ENCODE measurements at regions not wholly inside any gene's neighbourhood (a gene's known extent, or its start where the extent isn't known, plus 50 kb on each side); places are given as distances from the start of the nearest gene placed in this dataset.
A peak's percentile ranks its signal among the peaks of the same experiment; 100 is the strongest.

GRCh38 chr3:66889750-66890494 is 108.2 kb upstream of the KBTBD8 start:
- Mint-ChIP-seq H3K27me3 (no peaks in the 10 kb centered on the region), H3K4me3 (peak overlapping the region; percentile 36), H3K4me1 (peaks cover 4% of the 10 kb centered on the region), H3K36me3 (ENCODE audit: low read depth) (no peaks in the 10 kb centered on the region), H3K9me3 (peaks cover 8% of the 10 kb centered on the region), H3K27ac (no peak overlapping the region)
- ChIA-PET CTCF (no interaction called here), POLR2A (no interaction called here)
- no peak for DNase-seq

DNA sequence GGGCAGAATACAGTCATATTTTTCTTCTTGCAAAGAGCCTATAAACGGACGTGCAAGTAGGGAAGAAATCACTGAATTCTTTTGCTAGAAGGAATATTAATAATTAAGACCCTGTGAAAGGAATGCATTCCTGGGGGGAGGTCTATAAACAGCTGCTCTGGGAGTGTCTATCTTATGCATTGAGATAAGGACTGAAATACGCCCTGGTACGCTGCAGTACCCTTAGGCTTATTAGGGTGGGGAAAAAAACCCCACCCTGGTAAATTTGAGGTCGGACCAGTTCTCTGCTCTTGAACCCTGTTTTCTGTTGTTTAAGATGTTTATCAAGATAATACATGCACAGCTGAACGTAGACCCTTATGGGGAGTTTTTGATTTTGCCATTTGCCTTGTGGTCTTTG is 100.0 kb upstream of the KBTBD8 start:
- peaks cover 42% of the 10 kb centered on the region for H3K9me3 Mint-ChIP-seq
- no peaks in the 10 kb centered on the region for H3K36me3 Mint-ChIP-seq (ENCODE audit: low read depth)
- peaks cover 6% of the 10 kb centered on the region for H3K4me1 Mint-ChIP-seq
- H3K4me3 Mint-ChIP-seq: no peak overlapping the region
- DNase-seq: no peak
- ChIA-PET CTCF (no interaction called here), POLR2A (no interaction called here)
- H3K27me3 Mint-ChIP-seq: no peaks in the 10 kb centered on the region
- no peak overlapping the region for H3K27ac Mint-ChIP-seq

GRCh38 chr3:66904336-66904735 is 93.8 kb upstream of the KBTBD8 start:
- Mint-ChIP-seq H3K27ac (no peak overlapping the region), H3K27me3 (peaks cover 2% of the 10 kb centered on the region), H3K36me3 (ENCODE audit: low read depth) (no peaks in the 10 kb centered on the region), H3K4me1 (no peaks in the 10 kb centered on the region), H3K9me3 (peaks cover 8% of the 10 kb centered on the region), H3K4me3 (no peak overlapping the region)
- ChIA-PET CTCF (no interaction called here), POLR2A (no interaction called here)
- DNase-seq: no peak

GRCh38 chr3:66904831-66905493 is 93.1 kb upstream of the KBTBD8 start:
- Mint-ChIP-seq H3K4me3 (no peak overlapping the region), H3K27ac (no peak overlapping the region), H3K9me3 (peaks cover 8% of the 10 kb centered on the region), H3K27me3 (peaks cover 2% of the 10 kb centered on the region), H3K36me3 (ENCODE audit: low read depth) (no peaks in the 10 kb centered on the region), H3K4me1 (no peaks in the 10 kb centered on the region)
- CTCF ChIA-PET: no interaction called here
- POLR2A ChIA-PET: no interaction called here
- DNase-seq: no peak

DNA sequence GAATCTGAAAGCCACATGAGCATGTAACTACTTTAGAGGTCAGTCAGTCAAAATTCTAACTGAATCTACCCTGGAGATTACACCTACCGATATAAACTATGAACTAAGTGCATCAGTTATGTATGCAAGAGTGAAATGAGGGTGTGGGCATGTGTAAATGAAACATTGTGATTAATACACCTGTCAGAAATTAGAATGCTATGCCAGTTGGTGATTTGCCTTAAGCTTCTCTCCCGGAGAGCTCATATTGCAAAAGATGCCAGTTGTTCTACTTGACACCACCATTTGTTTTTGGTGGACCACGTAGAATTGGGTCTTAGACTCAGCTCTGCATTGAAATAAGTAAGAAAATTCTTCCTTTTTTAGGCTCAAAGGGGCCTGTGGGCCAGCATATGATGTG is 91.0 kb upstream of the KBTBD8 start:
- Mint-ChIP-seq H3K36me3 (ENCODE audit: low read depth) (no peaks in the 10 kb centered on the region), H3K9me3 (peaks cover 2% of the 10 kb centered on the region), H3K27me3 (peaks cover 2% of the 10 kb centered on the region)

DNA sequence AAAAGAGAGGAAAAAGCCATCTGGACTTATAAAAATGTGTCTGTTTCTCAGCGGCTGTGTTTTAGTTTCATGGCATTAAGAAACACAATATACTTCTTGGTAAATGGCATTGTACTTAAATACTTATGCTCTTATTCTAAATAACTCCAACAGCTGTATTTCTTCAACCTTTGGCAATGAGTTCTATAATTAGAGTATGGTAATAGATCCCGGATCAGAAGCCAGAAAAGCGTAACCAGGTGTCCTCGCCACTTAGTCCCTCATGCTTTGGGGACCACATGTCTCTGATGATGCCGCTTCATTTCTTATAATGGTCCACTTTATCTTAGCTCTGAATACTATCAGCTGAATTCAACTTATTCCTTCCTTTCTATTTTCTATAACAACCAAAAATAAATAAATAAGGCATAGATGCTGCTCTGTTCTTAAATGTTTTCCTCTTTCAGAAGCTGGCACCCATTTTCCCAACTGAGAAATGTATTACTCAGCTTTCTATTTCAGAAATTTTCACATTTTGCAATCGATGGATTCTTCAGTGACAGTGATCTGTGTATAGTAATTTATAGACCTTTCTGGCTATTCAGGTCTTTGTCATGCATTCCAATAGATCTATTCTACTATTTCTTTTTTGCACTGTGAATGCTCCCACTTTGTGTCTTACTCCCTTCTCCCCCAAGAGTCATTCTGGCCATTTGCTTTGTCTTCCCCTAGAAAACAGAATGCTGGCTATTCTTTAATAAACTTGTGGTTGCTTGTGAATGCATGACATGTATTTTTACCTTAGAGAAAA is 87.6 kb upstream of the KBTBD8 start:
- Mint-ChIP-seq H3K9me3 (no peaks in the 10 kb centered on the region), H3K4me3 (no peak overlapping the region), H3K36me3 (ENCODE audit: low read depth) (no peaks in the 10 kb centered on the region), H3K27ac (no peak overlapping the region), H3K4me1 (no peaks in the 10 kb centered on the region), H3K27me3 (no peaks in the 10 kb centered on the region)
- CTCF ChIA-PET: no interaction called here
- DNase-seq: no peak
- POLR2A ChIA-PET: no interaction called here

More for the DNA sequence above, 91.0 kb upstream of the KBTBD8 start:
- Mint-ChIP-seq H3K4me3 (no peak overlapping the region), H3K27ac (no peak overlapping the region), H3K4me1 (no peaks in the 10 kb centered on the region)
- ChIA-PET CTCF (no interaction called here), POLR2A (no interaction called here)
- DNase-seq: no peak

GRCh38 chr3:66912306-66912705 is 85.8 kb upstream of the KBTBD8 start:
- CTCF ChIA-PET: no interaction called here
- POLR2A ChIA-PET: no interaction called here

DNA sequence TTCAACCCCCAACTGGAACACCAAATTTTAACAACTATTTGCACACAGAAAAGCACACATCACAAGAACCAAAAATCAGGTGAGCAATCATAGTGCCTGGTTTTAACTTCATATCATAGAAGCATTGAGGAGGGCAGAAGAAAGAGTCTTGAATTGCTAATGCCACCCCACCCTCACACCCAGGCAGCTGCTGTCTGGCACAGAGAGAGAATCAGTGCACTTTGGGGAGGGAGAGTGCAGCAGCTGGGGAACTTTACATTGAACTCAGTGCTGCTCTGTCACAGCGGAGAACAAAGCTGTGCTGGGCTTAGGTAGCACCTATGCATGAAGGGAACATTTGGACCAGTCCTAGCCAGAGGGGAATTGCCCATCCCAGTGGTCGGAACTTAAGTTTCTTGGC is 76.0 kb upstream of the KBTBD8 start:
- Mint-ChIP-seq H3K9me3 (no peaks in the 10 kb centered on the region), H3K4me1 (no peaks in the 10 kb centered on the region), H3K27me3 (no peaks in the 10 kb centered on the region), H3K4me3 (no peak overlapping the region), H3K36me3 (ENCODE audit: low read depth) (no peaks in the 10 kb centered on the region), H3K27ac (no peak overlapping the region)
- no peak for DNase-seq
- CTCF ChIA-PET: interaction anchor here (0.9 kb wide), 1 partner anchor 100 kb away, joined by 4 read pairs; no protein-coding TSS in a partner anchor
- POLR2A ChIA-PET: no interaction called here

More at GRCh38 chr3:66912306-66912705, 85.8 kb upstream of the KBTBD8 start:
- H3K27ac Mint-ChIP-seq: no peak overlapping the region
- no peak for DNase-seq
- no peak overlapping the region for H3K4me3 Mint-ChIP-seq
- H3K4me1 Mint-ChIP-seq: no peaks in the 10 kb centered on the region
- H3K27me3 Mint-ChIP-seq: no peaks in the 10 kb centered on the region
- H3K9me3 Mint-ChIP-seq: peaks cover 4% of the 10 kb centered on the region
- H3K36me3 Mint-ChIP-seq (ENCODE audit: low read depth): no peaks in the 10 kb centered on the region

GRCh38 chr3:66923969-66924368 is 74.1 kb upstream of the KBTBD8 start:
- CTCF ChIA-PET: no interaction called here
- no peaks in the 10 kb centered on the region for H3K27me3 Mint-ChIP-seq
- POLR2A ChIA-PET: no interaction called here
- no peak overlapping the region for H3K4me3 Mint-ChIP-seq
- H3K4me1 Mint-ChIP-seq: no peaks in the 10 kb centered on the region
- no peaks in the 10 kb centered on the region for H3K9me3 Mint-ChIP-seq
- DNase-seq: no peak
- H3K27ac Mint-ChIP-seq: no peak overlapping the region
- H3K36me3 Mint-ChIP-seq (ENCODE audit: low read depth): no peaks in the 10 kb centered on the region

DNA sequence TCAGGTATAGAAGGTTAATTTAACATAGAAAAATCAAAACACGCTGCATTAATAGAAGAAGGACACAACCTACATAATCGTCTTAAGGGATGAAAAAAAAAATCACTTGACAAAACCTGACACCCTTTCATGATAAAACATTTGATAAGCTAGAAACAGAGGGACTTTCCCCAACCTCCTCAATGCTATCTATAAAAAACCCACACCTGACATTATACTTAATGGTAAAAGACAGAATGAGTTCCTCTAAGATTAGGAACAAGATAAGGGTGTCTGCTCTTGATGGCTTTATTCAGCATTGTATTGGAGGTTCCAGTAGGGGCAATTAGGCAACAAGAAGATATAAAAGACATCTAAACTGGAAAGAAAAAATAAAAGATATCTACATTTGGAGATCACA is 69.9 kb upstream of the KBTBD8 start:
- ChIA-PET CTCF (no interaction called here), POLR2A (no interaction called here)
- no peak for DNase-seq
- H3K27me3 Mint-ChIP-seq: peaks cover 4% of the 10 kb centered on the region
- H3K36me3 Mint-ChIP-seq (ENCODE audit: low read depth): no peaks in the 10 kb centered on the region
- H3K27ac Mint-ChIP-seq: no peak overlapping the region
- no peaks in the 10 kb centered on the region for H3K9me3 Mint-ChIP-seq
- no peak overlapping the region for H3K4me3 Mint-ChIP-seq
- no peaks in the 10 kb centered on the region for H3K4me1 Mint-ChIP-seq

DNA sequence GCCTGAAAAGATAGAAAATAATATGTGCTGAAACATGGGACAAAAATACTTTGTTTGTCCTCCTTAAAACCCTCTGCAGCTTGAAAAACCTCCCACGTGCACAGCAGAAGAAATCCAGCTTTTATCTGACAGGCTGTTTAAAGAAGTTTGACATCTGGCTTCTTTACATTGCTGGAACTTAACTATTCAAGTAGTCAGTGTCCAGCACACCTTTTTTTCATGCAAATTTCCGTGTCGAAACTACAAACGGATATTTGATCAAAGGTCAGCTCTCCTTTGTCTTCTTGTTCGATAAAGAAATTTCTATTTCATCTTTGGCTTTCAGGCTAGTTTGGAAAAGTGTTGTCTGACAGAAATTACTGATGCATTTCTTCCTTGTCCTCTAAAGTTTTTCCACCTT is 66.8 kb upstream of the KBTBD8 start:
- DNase-seq: no peak
- H3K9me3 Mint-ChIP-seq: no peaks in the 10 kb centered on the region
- H3K27ac Mint-ChIP-seq: no peak overlapping the region
- ChIA-PET POLR2A (no interaction called here), CTCF (no interaction called here)
- peaks cover 4% of the 10 kb centered on the region for H3K27me3 Mint-ChIP-seq
- H3K36me3 Mint-ChIP-seq (ENCODE audit: low read depth): no peaks in the 10 kb centered on the region
- no peaks in the 10 kb centered on the region for H3K4me1 Mint-ChIP-seq
- H3K4me3 Mint-ChIP-seq: no peak overlapping the region

GRCh38 chr3:66931699-66932098 is 66.4 kb upstream of the KBTBD8 start:
- DNase-seq: no peak
- no peaks in the 10 kb centered on the region for H3K4me1 Mint-ChIP-seq
- ChIA-PET CTCF (no interaction called here), POLR2A (no interaction called here)
- H3K27ac Mint-ChIP-seq: no peak overlapping the region
- peaks cover 4% of the 10 kb centered on the region for H3K27me3 Mint-ChIP-seq
- no peak overlapping the region for H3K4me3 Mint-ChIP-seq
- no peaks in the 10 kb centered on the region for H3K9me3 Mint-ChIP-seq
- H3K36me3 Mint-ChIP-seq (ENCODE audit: low read depth): no peaks in the 10 kb centered on the region

DNA sequence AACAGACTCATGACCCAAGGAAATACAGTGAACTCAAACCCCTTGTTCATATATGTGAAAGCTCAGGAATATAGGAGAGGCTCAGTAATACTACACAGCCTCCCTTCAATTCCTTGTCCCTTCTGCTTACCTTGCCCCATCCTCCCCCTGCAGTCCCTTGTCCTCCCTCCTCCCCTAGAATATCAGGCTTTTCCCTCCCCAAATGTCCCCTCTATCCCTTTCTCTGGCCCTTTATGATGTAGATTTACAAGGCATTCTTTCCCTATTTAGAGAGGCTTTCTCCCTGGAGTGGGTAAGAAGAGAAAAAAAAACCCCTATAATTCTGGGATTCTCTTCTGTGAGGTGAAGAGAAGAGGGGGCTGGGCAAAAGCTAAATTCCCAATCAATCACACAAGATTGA is 64.9 kb upstream of the KBTBD8 start:
- H3K36me3 Mint-ChIP-seq (ENCODE audit: low read depth): no peaks in the 10 kb centered on the region
- H3K9me3 Mint-ChIP-seq: no peaks in the 10 kb centered on the region
- ChIA-PET POLR2A (no interaction called here), CTCF (no interaction called here)
- H3K4me1 Mint-ChIP-seq: no peaks in the 10 kb centered on the region
- no peak for DNase-seq
- no peak overlapping the region for H3K4me3 Mint-ChIP-seq
- H3K27ac Mint-ChIP-seq: no peak overlapping the region
- peaks cover 7% of the 10 kb centered on the region for H3K27me3 Mint-ChIP-seq

DNA sequence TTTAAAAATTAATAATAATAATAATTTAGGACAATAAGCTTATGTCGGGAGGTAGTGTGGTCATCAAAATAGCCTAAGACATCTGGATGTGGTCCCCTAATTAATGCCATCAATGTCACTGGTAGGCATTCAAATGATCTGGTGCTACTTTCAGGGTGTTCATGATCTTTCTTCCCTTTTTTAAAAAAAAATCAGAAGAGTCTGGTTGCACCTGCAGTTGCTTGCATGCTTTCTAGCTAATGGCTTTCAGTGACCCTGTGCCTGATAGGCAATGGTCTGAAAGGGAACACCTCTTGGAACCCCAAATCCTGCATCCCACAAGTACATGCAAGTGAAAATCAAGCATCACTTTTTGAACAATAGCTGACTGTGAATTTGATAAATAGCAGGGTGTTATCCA is 64.1 kb upstream of the KBTBD8 start:
- Mint-ChIP-seq H3K4me3 (no peak overlapping the region), H3K27me3 (peaks cover 8% of the 10 kb centered on the region), H3K36me3 (ENCODE audit: low read depth) (no peaks in the 10 kb centered on the region), H3K4me1 (no peaks in the 10 kb centered on the region), H3K9me3 (no peaks in the 10 kb centered on the region), H3K27ac (no peak overlapping the region)
- CTCF ChIA-PET: no interaction called here
- POLR2A ChIA-PET: no interaction called here
- no peak for DNase-seq

All from activated CD4-positive, alpha-beta memory T cell treated with anti-CD3 and anti-CD28 coated beads, Interleukin-2, amount 10 ng/mL, durations not matched to agents 7 days and 5 days (primary cell).